Fibroblast of pulmonary artery (primary cell): ENCODE measurements at regions not wholly inside any gene's neighbourhood (a gene's known extent, or its start where the extent isn't known, plus 50 kb on each side); places are given as distances from the start of the nearest gene placed in this dataset.

ENCODE experiments used
- DNase-seq: peaks from one replicate; pipeline ENCODE4 v3.0.0-alpha.2; 2010; ENCODE audit warnings: low read depth
- H3K4me3 ChIP-seq: replicated peaks from 2 replicates; pipeline ENCODE4 v1.5.1; 2011; ENCODE audit warnings: low read depth, mild to moderate bottlenecking, control low read depth, low read length, moderate library complexity
- TF ChIP-seq, protein P1 (sequence below): IDR thresholded peaks from 2 replicates; pipeline ENCODE4 v1.5.1; 2011; ENCODE audit warnings: mild to moderate bottlenecking, control low read depth, low read length, inconsistent platforms; ENCODE audit errors: missing control alignments

DNA sequence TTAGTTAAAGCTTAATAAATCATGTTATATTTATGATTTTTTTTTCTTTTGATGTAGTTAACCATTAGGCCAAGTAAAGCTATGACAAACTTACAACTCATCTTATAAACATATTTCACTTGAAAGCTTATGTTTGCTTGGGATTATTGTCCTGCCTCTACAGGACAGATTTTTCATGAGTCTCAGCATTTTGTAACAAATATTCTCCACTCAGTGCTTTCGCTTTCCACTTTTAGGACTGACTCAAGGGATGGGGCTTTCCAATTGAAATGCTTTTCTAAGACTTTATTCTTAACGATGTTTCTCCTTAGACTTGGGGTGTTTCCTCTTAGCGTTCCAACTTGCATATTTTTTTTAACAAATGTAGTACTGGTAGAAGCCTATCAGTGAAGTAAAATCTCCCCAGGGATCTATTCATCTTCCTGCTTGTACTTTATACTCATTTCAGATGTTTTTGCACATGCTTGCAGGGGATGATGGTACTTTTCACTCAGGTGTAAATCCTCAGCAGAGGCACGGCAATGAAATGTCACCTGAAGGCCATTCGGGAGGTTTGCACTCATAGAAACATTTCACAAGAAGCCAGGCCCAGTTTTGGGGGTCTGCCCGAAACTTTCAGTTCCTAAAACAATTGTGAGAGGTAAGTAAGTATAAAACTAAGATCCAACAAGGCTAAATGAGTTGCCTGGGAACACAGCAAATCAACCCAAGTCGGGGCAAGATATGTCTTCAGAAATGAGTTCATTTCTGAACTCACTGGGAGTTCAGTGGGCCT is 298.1 kb upstream of the FOXQ1 start:
- TF ChIP-seq, protein P1, sequence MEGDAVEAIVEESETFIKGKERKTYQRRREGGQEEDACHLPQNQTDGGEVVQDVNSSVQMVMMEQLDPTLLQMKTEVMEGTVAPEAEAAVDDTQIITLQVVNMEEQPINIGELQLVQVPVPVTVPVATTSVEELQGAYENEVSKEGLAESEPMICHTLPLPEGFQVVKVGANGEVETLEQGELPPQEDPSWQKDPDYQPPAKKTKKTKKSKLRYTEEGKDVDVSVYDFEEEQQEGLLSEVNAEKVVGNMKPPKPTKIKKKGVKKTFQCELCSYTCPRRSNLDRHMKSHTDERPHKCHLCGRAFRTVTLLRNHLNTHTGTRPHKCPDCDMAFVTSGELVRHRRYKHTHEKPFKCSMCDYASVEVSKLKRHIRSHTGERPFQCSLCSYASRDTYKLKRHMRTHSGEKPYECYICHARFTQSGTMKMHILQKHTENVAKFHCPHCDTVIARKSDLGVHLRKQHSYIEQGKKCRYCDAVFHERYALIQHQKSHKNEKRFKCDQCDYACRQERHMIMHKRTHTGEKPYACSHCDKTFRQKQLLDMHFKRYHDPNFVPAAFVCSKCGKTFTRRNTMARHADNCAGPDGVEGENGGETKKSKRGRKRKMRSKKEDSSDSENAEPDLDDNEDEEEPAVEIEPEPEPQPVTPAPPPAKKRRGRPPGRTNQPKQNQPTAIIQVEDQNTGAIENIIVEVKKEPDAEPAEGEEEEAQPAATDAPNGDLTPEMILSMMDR: no peak

DNA sequence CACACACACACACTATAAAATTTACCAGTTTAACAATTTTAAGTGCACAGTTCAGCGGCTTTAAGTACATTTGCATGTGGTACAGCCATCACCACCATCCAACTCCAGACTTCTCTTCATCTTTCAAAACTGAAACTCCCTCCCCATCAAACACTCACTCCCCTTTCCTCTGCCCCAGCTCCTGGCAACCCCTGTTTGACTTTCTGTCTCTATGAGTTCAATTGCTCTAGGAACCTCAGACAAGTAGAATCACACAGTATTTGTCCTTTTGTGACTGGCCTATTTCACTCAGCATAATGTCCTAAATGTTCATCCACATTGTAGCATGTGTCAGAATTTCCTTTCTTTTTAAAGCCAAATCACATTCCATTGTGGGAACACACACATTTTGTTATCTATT is 302.8 kb upstream of the FOXQ1 start:
- TF ChIP-seq, protein P1: no peak
- H3K4me3 ChIP-seq: no peak overlapping the region
- no peak for DNase-seq

More for the DNA sequence above, 298.1 kb upstream of the FOXQ1 start:
- H3K4me3 ChIP-seq: no peak overlapping the region
- DNase-seq: no peak

DNA sequence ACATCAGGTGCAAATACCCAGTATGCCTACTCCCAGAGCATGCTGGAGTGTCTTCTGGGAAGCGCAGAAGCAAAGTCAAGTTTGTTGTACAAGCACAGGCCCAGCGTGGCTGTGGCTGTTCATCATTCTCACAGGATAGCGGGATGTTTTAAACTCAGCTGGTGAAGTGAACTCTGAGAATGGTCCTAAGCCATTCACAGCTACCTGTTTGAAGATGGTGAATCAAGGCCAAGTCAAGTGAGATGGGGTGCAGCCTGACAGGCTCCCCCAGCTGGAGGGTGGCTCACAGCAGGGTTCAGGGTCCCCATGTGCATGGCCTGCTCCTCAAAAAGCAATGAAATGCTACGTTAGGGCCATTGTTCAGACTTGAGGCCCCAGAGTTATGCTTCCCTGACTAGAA is 304.7 kb upstream of the FOXQ1 start:
- TF ChIP-seq, protein P1: no peak

DNA sequence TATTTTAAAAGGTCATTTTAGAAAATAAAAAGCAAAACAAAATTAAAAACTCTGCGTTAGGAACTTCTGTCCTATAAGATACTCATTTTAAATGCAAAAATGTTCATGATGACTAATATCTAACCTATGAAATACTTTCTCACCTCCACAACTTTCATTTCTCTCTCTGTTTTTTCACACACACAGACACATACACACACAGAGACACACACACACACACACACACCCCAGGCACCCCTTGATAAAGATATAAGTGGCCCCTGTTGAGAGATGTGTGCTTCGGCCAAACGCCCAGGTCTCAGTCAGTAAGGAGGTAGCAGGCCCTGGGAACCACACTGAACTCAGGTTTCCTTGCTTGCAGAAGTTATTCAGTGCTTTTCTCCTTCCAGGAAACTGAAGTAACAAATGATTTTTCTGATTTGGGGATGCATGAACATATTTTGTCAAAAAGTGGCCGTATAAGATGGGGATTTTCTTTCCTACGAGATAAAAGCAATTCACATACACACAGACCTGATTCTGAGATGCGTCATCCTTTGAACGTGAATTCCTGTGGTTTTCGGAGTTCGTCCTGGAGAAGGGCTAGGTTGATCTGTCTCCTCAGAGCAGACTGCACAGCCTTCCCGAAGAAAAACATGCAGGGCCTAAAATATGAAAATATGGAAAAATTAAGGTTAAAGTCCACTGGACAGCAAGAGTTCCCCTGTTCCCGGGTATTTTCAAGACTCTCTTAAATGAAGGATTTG is 306.8 kb upstream of the FOXQ1 start:
- no peak overlapping the region for H3K4me3 ChIP-seq
- TF ChIP-seq, protein P1: no peak
- no peak for DNase-seq

More for the DNA sequence above, 304.7 kb upstream of the FOXQ1 start:
- DNase-seq: no peak
- H3K4me3 ChIP-seq: no peak overlapping the region

DNA sequence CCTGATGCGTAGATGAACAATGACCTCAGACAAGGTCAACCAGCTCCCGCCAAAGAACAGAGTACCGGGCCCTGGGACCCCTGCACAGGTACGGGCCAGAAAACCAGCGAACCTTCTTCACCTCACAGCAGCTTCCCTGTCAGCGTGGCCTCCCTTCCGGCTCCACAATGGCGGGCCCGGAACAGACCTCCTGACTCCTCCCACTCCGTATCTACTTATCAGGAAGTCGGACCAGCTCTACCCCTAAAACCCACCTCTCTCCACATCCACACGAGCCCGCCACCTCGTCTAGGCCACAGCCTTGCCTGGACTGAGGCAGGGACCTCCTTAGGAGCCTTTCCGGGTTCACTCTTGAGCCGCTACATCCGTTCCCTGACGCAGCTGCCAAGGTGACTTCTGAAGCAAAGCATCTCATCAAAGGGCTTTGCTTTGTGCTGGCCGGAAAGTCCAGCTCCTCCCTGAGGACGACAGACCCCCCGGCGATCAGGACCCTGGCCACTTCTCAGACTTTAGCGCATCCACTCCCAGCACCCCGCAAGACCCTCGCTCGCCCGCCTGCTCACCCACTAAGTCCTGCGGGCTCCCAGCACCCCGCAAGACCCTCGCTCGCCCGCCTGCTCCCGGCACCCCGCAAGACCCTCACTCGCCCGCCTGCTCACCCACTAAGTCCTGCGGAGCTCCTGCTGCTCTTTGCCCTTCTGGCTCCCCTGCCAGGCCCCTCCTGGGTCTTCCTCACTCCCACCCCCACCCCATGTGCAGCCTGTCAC is 308.3 kb upstream of the FOXQ1 start:
- no peak overlapping the region for H3K4me3 ChIP-seq
- DNase-seq: no peak
- TF ChIP-seq, protein P1: no peak

DNA sequence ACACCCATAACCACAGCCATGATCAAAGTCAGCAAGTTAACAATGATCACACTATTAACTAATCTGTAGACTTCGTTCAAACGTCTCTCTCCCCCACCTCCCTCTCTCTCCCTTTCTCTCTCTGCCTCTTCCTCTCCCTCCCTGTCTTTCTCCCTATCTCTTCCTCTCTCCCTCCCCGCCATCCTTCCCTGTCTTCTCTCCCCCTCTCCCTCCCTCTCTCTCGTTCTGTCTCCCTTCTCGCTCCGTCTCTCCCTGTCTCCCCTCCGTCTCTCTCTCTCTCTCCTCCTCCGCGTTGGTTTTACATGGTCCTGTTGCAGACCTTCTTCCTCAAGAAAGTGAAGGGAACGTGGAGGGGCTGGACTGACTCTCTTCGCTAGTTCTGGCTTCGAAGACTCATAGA is 308.9 kb upstream of the FOXQ1 start:
- TF ChIP-seq, protein P1: no peak
- no peak overlapping the region for H3K4me3 ChIP-seq
- DNase-seq: no peak
